ENCODE measurements at regions not wholly inside any gene's neighbourhood (a gene's known extent, or its start where the extent isn't known, plus 50 kb on each side); places are given as distances from the start of the nearest gene placed in this dataset.

GRCh38 chr13:60679928-60680694 is 283.1 kb downstream of the TDRD3 start:
- H3K27me3 Mint-ChIP-seq (ENCODE audit: insufficient read depth) = no peaks in the 10 kb centered on the region
- no peak overlapping the region for H3K4me3 ChIP-seq (ENCODE audit: low read length)
- H3K27ac Mint-ChIP-seq = no peak overlapping the region
- H3K4me3 Mint-ChIP-seq = no peak overlapping the region
- no peaks in the 10 kb centered on the region for H3K36me3 Mint-ChIP-seq (ENCODE audit: low read depth)
- 81 to 92% methylated on average over 2 to 4 of the region's 5 CpGs for WGBS, 2 experiments (ENCODE audit: insufficient coverage in 1 of 2, insufficient read length in 1 of 2)
- no peaks in the 10 kb centered on the region for H3K9me3 ChIP-seq (ENCODE audit: control insufficient read depth, low read length)
- H3K4me1 Mint-ChIP-seq = no peaks in the 10 kb centered on the region
- DNase-seq = no peak
- no peaks in the 10 kb centered on the region for H3K9me3 Mint-ChIP-seq
- no peak for TF ChIP-seq CTCF (conservative IDR thresholded peaks at IDR 0.05)
- no peaks in the 10 kb centered on the region for H3K36me3 ChIP-seq (ENCODE audit: control insufficient read depth, insufficient read depth, low read length)
- H3K27ac ChIP-seq (ENCODE audit: low read depth, low read length) = no peak overlapping the region
- H3K4me1 ChIP-seq (ENCODE audit: control insufficient read depth, insufficient read depth, low read length) = no peaks in the 10 kb centered on the region
- no peaks in the 10 kb centered on the region for H3K27me3 ChIP-seq (ENCODE audit: control insufficient read depth, insufficient read depth, low read length, poor library complexity, severe bottlenecking)
- no peak overlapping the region for H3K9ac ChIP-seq (ENCODE audit: extremely low read depth, low read length, poor library complexity, severe bottlenecking)

DNA sequence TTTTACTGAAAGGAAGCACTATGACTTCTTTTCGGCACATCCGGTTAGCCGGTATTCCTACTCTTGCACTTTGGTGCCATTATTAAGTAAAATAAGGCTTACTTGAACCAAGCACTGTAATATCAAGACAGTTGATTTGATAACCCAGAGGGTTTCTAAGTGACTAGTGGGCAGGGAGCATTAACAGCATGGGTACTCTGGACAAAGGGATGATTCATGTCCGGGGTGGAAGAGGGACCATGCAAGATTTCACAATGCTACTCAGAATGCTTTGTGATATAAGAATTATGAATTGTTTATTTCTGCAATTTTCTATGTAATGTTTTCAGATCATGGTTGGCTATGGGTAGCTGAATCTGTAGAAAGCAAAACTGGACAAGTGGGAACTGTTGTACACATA is 282.1 kb downstream of the TDRD3 start:
- Mint-ChIP-seq H3K27me3 (ENCODE audit: insufficient read depth) (no peaks in the 10 kb centered on the region), H3K4me3 (no peak overlapping the region)
- DNase-seq = no peak

DNA sequence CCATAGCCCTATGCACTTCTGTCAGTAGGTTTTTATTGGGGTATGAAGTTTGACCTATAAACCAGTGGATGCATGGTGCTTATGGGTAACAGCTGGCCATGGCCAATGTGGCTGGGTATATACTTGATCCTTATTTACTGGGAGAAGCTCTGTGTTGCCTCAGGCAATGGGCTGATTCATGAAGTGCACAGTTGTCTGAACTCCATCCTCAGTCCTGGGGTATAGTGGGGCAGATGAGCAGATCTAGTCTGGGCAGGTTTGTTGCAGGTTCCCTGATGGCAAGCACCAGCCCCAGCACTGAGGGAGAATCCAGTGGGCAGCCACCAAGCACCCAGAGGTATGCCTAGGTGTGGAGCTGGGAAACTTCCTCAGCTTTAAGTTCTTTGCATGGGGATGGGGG is 274.4 kb downstream of the TDRD3 start:
- Mint-ChIP-seq H3K4me1 (no peaks in the 10 kb centered on the region), H3K36me3 (ENCODE audit: low read depth) (no peaks in the 10 kb centered on the region), H3K9me3 (peaks cover 26% of the 10 kb centered on the region), H3K27ac (no peak overlapping the region), H3K4me3 (no peak overlapping the region), H3K27me3 (ENCODE audit: insufficient read depth) (no peaks in the 10 kb centered on the region)
- no peak for TF ChIP-seq CTCF (conservative IDR thresholded peaks at IDR 0.05)
- no peak for DNase-seq
- Histone ChIP-seq H3K9me3 (ENCODE audit: control insufficient read depth, low read length) (peaks cover 5% of the 10 kb centered on the region), H3K27me3 (ENCODE audit: control insufficient read depth, insufficient read depth, low read length, poor library complexity, severe bottlenecking) (no peaks in the 10 kb centered on the region), H3K27ac (ENCODE audit: low read depth, low read length) (no peak overlapping the region), H3K9ac (ENCODE audit: extremely low read depth, low read length, poor library complexity, severe bottlenecking) (no peak overlapping the region), H3K4me1 (ENCODE audit: control insufficient read depth, insufficient read depth, low read length) (no peaks in the 10 kb centered on the region), H3K36me3 (ENCODE audit: control insufficient read depth, insufficient read depth, low read length) (no peaks in the 10 kb centered on the region), H3K4me3 (ENCODE audit: low read length) (no peak overlapping the region)

More for the DNA sequence above, 282.1 kb downstream of the TDRD3 start:
- Histone ChIP-seq H3K4me3 (ENCODE audit: low read length) (no peak overlapping the region), H3K36me3 (ENCODE audit: control insufficient read depth, insufficient read depth, low read length) (no peaks in the 10 kb centered on the region), H3K9me3 (ENCODE audit: control insufficient read depth, low read length) (no peaks in the 10 kb centered on the region), H3K9ac (ENCODE audit: extremely low read depth, low read length, poor library complexity, severe bottlenecking) (no peak overlapping the region), H3K27ac (ENCODE audit: low read depth, low read length) (no peak overlapping the region), H3K27me3 (ENCODE audit: control insufficient read depth, insufficient read depth, low read length, poor library complexity, severe bottlenecking) (no peaks in the 10 kb centered on the region), H3K4me1 (ENCODE audit: control insufficient read depth, insufficient read depth, low read length) (no peaks in the 10 kb centered on the region)
- Mint-ChIP-seq H3K4me1 (no peaks in the 10 kb centered on the region), H3K36me3 (ENCODE audit: low read depth) (no peaks in the 10 kb centered on the region), H3K27ac (no peak overlapping the region), H3K9me3 (no peaks in the 10 kb centered on the region)
- 93 to 100% methylated on average over 3 to 4 of the region's 4 CpGs for WGBS, 2 experiments (ENCODE audit: insufficient coverage in 1 of 2, insufficient read length in 1 of 2)
- no peak for TF ChIP-seq CTCF (conservative IDR thresholded peaks at IDR 0.05)

All from endodermal cell (in vitro differentiated cells).